ENCODE measurements at regions not wholly inside any gene's neighbourhood (a gene's known extent, or its start where the extent isn't known, plus 50 kb on each side); places are given as distances from the start of the nearest gene placed in this dataset.

GRCh38 chr5:6058055-6058715 is 320.2 kb downstream of the MED10 start:
- Histone ChIP-seq H3K27me3 (replicated peaks in 1 of 4; ENCODE audit: control insufficient read depth in 3 of 4, extremely low read depth in 1 of 4, insufficient read depth in 3 of 4, low read length in 3 of 4) (no peaks in the 10 kb centered on the region), H4K20me1 (replicated peaks in 1 of 2; ENCODE audit: control insufficient read depth in 1 of 2, insufficient read depth in 2 of 2, low read length in 2 of 2) (no peaks in the 10 kb centered on the region), H2BK12ac (ENCODE audit: low read depth, low read length) (no peak overlapping the region), H2AFZ (ENCODE audit: low read length) (no peak overlapping the region; the same call in 1 of the 2 replicates), H3K23me2 (ENCODE audit: low read depth, low read length) (no peaks in the 10 kb centered on the region), H3K18ac (ENCODE audit: extremely low read depth, low read length) (no peak overlapping the region), H3K27ac (ENCODE audit: low read depth, low read length) (no peak overlapping the region), H2AK5ac (ENCODE audit: low read depth, low read length) (no peak overlapping the region), H3K4me3 (ENCODE audit: extremely low read depth in 1 of 4, insufficient read depth in 2 of 4, low read depth in 3 of 4, low read length in 4 of 4) (no peak overlapping the region), H3K14ac (ENCODE audit: insufficient read length) (no peak overlapping the region), H3K4me1 (replicated peaks in 1 of 4; ENCODE audit: control insufficient read depth in 3 of 4, insufficient read depth in 4 of 4, low read length in 3 of 4) (no peaks in the 10 kb centered on the region; a peak in 1 of 7 replicates), H3K4me2 (ENCODE audit: insufficient read depth in 1 of 2, low read depth in 2 of 2, low read length in 2 of 2) (no peak overlapping the region), H2BK20ac (ENCODE audit: low read length) (no peak overlapping the region), H3K36me3 (ENCODE audit: control insufficient read depth in 2 of 4, insufficient read depth in 4 of 4, low read length in 3 of 4) (no peaks in the 10 kb centered on the region), H4K5ac (ENCODE audit: insufficient read length, low read depth, low read length) (no peak overlapping the region), H4K91ac (replicated peaks; ENCODE audit: insufficient read length, low read length) (no peak overlapping the region), H2BK120ac (replicated peaks; ENCODE audit: low read depth, low read length) (no peak overlapping the region), H2BK5ac (ENCODE audit: low read depth, low read length) (no peak overlapping the region), H3K79me2 (ENCODE audit: control insufficient read depth in 1 of 2, insufficient read depth in 2 of 2, low read length in 2 of 2) (no peaks in the 10 kb centered on the region), H3K9ac (replicated peaks in 1 of 4; ENCODE audit: extremely low read depth in 1 of 4, low read depth in 3 of 4, low read length in 3 of 4) (no peak overlapping the region), H2BK15ac (ENCODE audit: low read length) (no peak overlapping the region), H3K79me1 (ENCODE audit: low read depth, low read length) (no peaks in the 10 kb centered on the region), H3K9me3 (ENCODE audit: insufficient read depth in 2 of 2, low read depth in 1 of 2, low read length in 1 of 2) (no peaks in the 10 kb centered on the region), H4K8ac (ENCODE audit: extremely low read depth, insufficient read depth, low read length) (no peak overlapping the region), H3K56ac (replicated peaks; ENCODE audit: insufficient read length, low read depth, low read length) (no peak overlapping the region), H3K4ac (replicated peaks; ENCODE audit: insufficient read length, low read depth, low read length) (no peak overlapping the region), H3K23ac (ENCODE audit: insufficient read length) (no peak overlapping the region)
- POLR2A ChIA-PET (ENCODE audit: partially characterized antibody): no interaction called here
- TF ChIP-seq YY1 (IDR thresholded peaks at IDR 0.05; ENCODE audit: low read depth, low read length) (no peak), GTF2F1 (IDR thresholded peaks at IDR 0.05; ENCODE audit: borderline replicate concordance, low read depth, low read length) (no peak), POU5F1 (IDR thresholded peaks at IDR 0.05; ENCODE audit: low read depth, low read length) (no peak), HDAC2 (IDR thresholded peaks at IDR 0.05; ENCODE audit: borderline replicate concordance in 1 of 2, low read depth in 2 of 2, low read length in 2 of 2) (no peak), PHF8 (conservative IDR thresholded peaks at IDR 0.05; ENCODE audit: low read depth, low read length) (no peak), POLR2A (IDR thresholded peaks at IDR 0.05; ENCODE audit: control extremely low read depth in 1 of 2, low read depth in 2 of 2, low read length in 2 of 2) (no peak), NRF1 (IDR thresholded peaks at IDR 0.05; ENCODE audit: low read depth, low read length) (no peak), USF2 (IDR thresholded peaks at IDR 0.05; ENCODE audit: low read length) (no peak)
- DNase-seq (ENCODE audit: low read depth in 1 of 2, low spot score in 2 of 2) (no peak), FAIRE-seq (no peak)
- WGBS, 2 experiments (ENCODE audit: extremely low coverage in 1 of 2, insufficient coverage in 1 of 2, insufficient read length in 1 of 2, insufficient replicate concordance in 2 of 2, low coverage in 1 of 2, low lambda C conversion rate in 2 of 2, missing lambda C conversion rate in 1 of 2): 97% methylated on average over 14 of the region's 14 CpGs; no CpG with 5 or more reads in 1 of the 2 experiments
- CTCF ChIA-PET (ENCODE audit: partially characterized antibody): no interaction called here

Measured in H1 (cell line).